HG03520 (cell line): ENCODE measurements at regions not wholly inside any gene's neighbourhood (a gene's known extent, or its start where the extent isn't known, plus 50 kb on each side); places are given as distances from the start of the nearest gene placed in this dataset.

Experiments
- ATAC-seq: cut with Tn5 transposase; IDR thresholded peaks from one replicate; pipeline ENCODE4 v1.9.1; 2021; ENCODE audit warnings: mild to moderate bottlenecking, moderate library complexity; ENCODE audit not compliant: unreplicated experiment

GRCh38 chr10:31614611-31615010 lies 295.6 kb downstream of the ZEB1 start:
- no peak for ATAC-seq

GRCh38 chr10:31612082-31612481 lies 293.1 kb downstream of the ZEB1 start:
- no peak for ATAC-seq

- ATAC-seq = no peak
These were observed 292.1 kb downstream of the ZEB1 start for GRCh38 chr10:31611161-31611560.

- no peak for ATAC-seq
These were observed 288.5 kb downstream of the ZEB1 start for GRCh38 chr10:31607481-31607880.

- ATAC-seq = no peak
These were observed 287.8 kb downstream of the ZEB1 start for GRCh38 chr10:31606841-31607240.

GRCh38 chr10:31605861-31606525 lies 287.0 kb downstream of the ZEB1 start:
- no peak for ATAC-seq

GRCh38 chr10:31605426-31605825 lies 286.4 kb downstream of the ZEB1 start:
- ATAC-seq = no peak

- no peak for ATAC-seq
These were observed 285.7 kb downstream of the ZEB1 start for GRCh38 chr10:31604646-31605170.

- no peak for ATAC-seq
These were observed 285.1 kb downstream of the ZEB1 start for GRCh38 chr10:31604096-31604495.

GRCh38 chr10:31603235-31604087 lies 284.4 kb downstream of the ZEB1 start:
- peak; percentile 99 for ATAC-seq

- ATAC-seq = no peak
These were observed 283.7 kb downstream of the ZEB1 start for GRCh38 chr10:31602541-31603234.

GRCh38 chr10:31601136-31601535 lies 282.1 kb downstream of the ZEB1 start:
- no peak for ATAC-seq

GRCh38 chr10:31599626-31600504 lies 280.8 kb downstream of the ZEB1 start:
- ATAC-seq = no peak

GRCh38 chr10:31596765-31597164 lies 277.7 kb downstream of the ZEB1 start:
- no peak for ATAC-seq

GRCh38 chr10:31595992-31596391 lies 277.0 kb downstream of the ZEB1 start:
- ATAC-seq = no peak

- no peak for ATAC-seq
These were observed 275.4 kb downstream of the ZEB1 start for GRCh38 chr10:31594347-31594873.

- no peak for ATAC-seq
These were observed 274.1 kb downstream of the ZEB1 start for GRCh38 chr10:31593124-31593523.

GRCh38 chr10:31591569-31591968 lies 272.6 kb downstream of the ZEB1 start:
- ATAC-seq = no peak

GRCh38 chr10:31590023-31590800 lies 271.2 kb downstream of the ZEB1 start:
- ATAC-seq = no peak
